Thyroid gland (tissue), 4 donors: ENCODE measurements at regions not wholly inside any gene's neighbourhood (a gene's known extent, or its start where the extent isn't known, plus 50 kb on each side); places are given as distances from the start of the nearest gene placed in this dataset.

Experiments used
- CTCF ChIP-seq, 6 experiments: fragments of 200-600 bp in 3 of 6; fragments of 450-650 bp in 3 of 6; sonication (generic) in 3 of 6; IDR thresholded peaks; one replicate each; pipeline ENCODE4 v1.5.1; 2016 to 2019; ENCODE audit warnings: antibody characterized with exemption in 6 of 6, mild to moderate bottlenecking in 2 of 6, inconsistent platforms in 1 of 6, moderate library complexity in 1 of 6
- POLR2A ChIP-seq, 2 donors: fragments of 450-650 bp; IDR thresholded peaks; one replicate each; pipeline ENCODE4 v1.6.1; 2017; ENCODE audit warnings: antibody characterized with exemption in 2 of 2, mild to moderate bottlenecking in 2 of 2, moderate library complexity in 1 of 2

GRCh38 chr12:40602562-40602961 lies 89.7 kb upstream of the CNTN1 start:
- no peak for TF ChIP-seq CTCF (IDR thresholded peaks at IDR 0.05)
- TF ChIP-seq POLR2A (IDR thresholded peaks at IDR 0.05), result no peak
